Breast epithelium (tissue), 4 donors: ENCODE measurements at regions not wholly inside any gene's neighbourhood (a gene's known extent, or its start where the extent isn't known, plus 50 kb on each side); places are given as distances from the start of the nearest gene placed in this dataset.
A peak's percentile ranks its signal among the peaks of the same experiment; 100 is the strongest.

Experiments
- DNase-seq, 2 donors: peaks; one replicate each; pipeline ENCODE4 v3.0.0-alpha.2; 2019; ENCODE audit warnings: low spot score in 2 of 2
- H3K27ac ChIP-seq, 2 donors: fragments of 200-600 bp; sonication (generic) in 1 of 2; one replicate each; pipeline ENCODE4 v1.5.1; 2016 to 2019; ENCODE audit warnings: mild to moderate bottlenecking in 1 of 2
- H3K27me3 ChIP-seq, 2 donors: fragments of 200-600 bp; sonication (generic) in 1 of 2; one replicate each; pipeline versions ENCODE4 v1.5.1 to v1.6.0; 2017 to 2019; ENCODE audit warnings: control low read depth in 1 of 2, mild to moderate bottlenecking in 1 of 2
- H3K36me3 ChIP-seq: fragments of 200-600 bp; one replicate; pipeline ENCODE4 v1.5.1; 2019
- H3K4me1 ChIP-seq, 2 donors: fragments of 200-600 bp; sonication (generic); one replicate each; pipeline ENCODE4 v1.5.1; 2016 to 2019; ENCODE audit warnings: control low read depth in 1 of 2
- H3K4me3 ChIP-seq, 3 donors: fragments of 200-600 bp; sonication (generic); 1 replicate in 2 of 3; 2 replicates in 1 of 3; pipeline ENCODE4 v1.5.1; 2016 to 2019; ENCODE audit warnings: mild to moderate bottlenecking in 3 of 3, moderate library complexity in 2 of 3
- H3K9me3 ChIP-seq, 2 donors: fragments of 200-600 bp; sonication (generic) in 1 of 2; one replicate each; pipeline ENCODE4 v1.5.1; 2016 to 2019; ENCODE audit warnings: control low read depth in 1 of 2
- POLR2A ChIP-seq: fragments of 450-650 bp; IDR thresholded peaks from one replicate; pipeline ENCODE4 v1.6.1; 2016; ENCODE audit warnings: antibody characterized with exemption, mild to moderate bottlenecking, moderate library complexity
- POLR2AphosphoS5 ChIP-seq, 3 donors: sonication (generic); formaldehyde crosslinking; IDR thresholded peaks; one replicate each; pipeline ENCODE4 v1.6.1; 2017; ENCODE audit warnings: antibody characterized with exemption in 3 of 3
- intact Hi-C: fragments of 100-400 bp; cut with DNase I; formaldehyde crosslinking; loops from one replicate; pipeline ENCODE4 v1.15.1; 2023; ENCODE audit warnings: low total_unique reads
- TF ChIP-seq, protein P1 (sequence below), 3 donors: fragments of 450-650 bp; IDR thresholded peaks; one replicate each; pipeline ENCODE4 v1.5.1; 2016 to 2017; ENCODE audit warnings: antibody characterized with exemption in 3 of 3, mild to moderate bottlenecking in 3 of 3, moderate library complexity in 3 of 3

DNA sequence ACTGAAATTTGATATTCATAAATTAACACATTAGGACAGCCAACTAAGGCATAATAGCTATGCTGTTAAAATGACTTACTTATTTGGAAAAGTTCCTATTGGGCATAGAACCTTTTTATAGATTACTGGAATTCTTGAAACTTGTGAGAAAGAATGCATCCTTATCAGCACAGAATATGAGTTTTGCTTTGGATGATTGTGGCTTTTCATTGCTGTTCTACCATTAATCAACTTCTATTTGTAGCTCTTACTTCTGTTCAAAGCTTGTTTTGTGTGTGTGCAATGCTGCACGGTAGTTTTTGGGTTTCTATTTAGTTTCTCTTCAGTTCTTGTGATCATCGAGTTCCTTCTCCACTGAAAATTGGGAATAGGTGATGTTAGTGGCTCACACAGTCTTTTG lies 152.4 kb upstream of the PELI2 start:
- intact Hi-C loops, result no loop called here
- H3K27me3 ChIP-seq, result no peaks in the 10 kb centered on the region
- no peaks in the 10 kb centered on the region for H3K4me1 ChIP-seq
- H3K36me3 ChIP-seq, result no peaks in the 10 kb centered on the region
- no peak for DNase-seq
- no peaks in the 10 kb centered on the region for H3K9me3 ChIP-seq
- no peak overlapping the region for H3K4me3 ChIP-seq
- H3K27ac ChIP-seq, result no peak overlapping the region
- TF ChIP-seq POLR2AphosphoS5 (IDR thresholded peaks at IDR 0.05) (no peak), POLR2A (no peak)
- TF ChIP-seq, protein P1, sequence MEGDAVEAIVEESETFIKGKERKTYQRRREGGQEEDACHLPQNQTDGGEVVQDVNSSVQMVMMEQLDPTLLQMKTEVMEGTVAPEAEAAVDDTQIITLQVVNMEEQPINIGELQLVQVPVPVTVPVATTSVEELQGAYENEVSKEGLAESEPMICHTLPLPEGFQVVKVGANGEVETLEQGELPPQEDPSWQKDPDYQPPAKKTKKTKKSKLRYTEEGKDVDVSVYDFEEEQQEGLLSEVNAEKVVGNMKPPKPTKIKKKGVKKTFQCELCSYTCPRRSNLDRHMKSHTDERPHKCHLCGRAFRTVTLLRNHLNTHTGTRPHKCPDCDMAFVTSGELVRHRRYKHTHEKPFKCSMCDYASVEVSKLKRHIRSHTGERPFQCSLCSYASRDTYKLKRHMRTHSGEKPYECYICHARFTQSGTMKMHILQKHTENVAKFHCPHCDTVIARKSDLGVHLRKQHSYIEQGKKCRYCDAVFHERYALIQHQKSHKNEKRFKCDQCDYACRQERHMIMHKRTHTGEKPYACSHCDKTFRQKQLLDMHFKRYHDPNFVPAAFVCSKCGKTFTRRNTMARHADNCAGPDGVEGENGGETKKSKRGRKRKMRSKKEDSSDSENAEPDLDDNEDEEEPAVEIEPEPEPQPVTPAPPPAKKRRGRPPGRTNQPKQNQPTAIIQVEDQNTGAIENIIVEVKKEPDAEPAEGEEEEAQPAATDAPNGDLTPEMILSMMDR (IDR thresholded peaks at IDR 0.05), result no peak

DNA sequence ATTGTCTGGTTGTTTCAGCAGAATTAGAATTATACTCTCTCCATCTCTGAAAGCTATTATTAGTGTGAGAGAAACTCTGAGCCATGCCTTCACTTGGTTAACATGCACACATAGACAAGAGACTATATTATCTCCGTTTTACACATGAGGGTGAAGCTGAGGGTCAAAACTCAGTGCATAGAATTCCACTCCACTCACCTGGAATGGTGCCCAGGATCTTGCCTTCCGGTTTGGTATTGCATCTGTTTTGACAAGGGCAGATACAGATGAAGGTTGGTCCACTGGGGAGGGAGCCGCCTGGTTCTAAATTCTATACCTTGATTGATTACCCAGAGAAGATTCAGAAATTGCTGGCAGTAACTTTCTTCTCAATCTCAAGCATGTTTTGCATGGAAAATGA lies 149.5 kb upstream of the PELI2 start:
- no peaks in the 10 kb centered on the region for H3K9me3 ChIP-seq
- intact Hi-C loops, result no loop called here

DNA sequence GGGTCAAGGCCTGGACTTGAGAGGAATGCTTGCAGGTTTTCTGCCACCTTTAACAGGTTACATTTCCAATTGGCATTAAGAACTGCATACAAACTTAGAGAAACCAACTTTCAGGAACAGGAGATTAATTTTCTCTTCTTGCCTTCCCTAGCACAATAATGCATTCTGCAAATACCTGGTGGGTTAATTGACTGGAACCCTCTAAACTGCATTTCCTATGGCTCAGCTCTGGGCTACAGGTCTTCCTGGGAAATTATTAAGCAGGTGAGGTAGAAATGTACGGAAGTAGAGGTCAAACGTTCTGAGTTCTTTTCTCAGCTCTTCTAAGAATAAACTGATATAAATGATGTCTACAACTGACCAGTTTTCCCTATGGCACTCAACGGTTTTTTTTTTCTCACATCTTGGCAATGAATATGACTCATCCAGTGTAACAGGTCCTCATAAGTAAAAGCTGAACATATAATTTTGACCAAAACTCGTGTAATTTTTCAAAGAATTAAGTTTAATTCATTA lies 144.9 kb upstream of the PELI2 start:
- DNase-seq, result no peak
- intact Hi-C loops, result no loop called here
- Histone ChIP-seq H3K4me3 (no peak overlapping the region), H3K9me3 (no peaks in the 10 kb centered on the region), H3K27me3 (no peaks in the 10 kb centered on the region), H3K4me1 (peaks cover 0 to 9% of the 10 kb centered on the region in 2 donors), H3K27ac (no peak overlapping the region), H3K36me3 (no peaks in the 10 kb centered on the region)
- TF ChIP-seq, protein P1 (IDR thresholded peaks at IDR 0.05), result no peak
- TF ChIP-seq POLR2A (no peak), POLR2AphosphoS5 (IDR thresholded peaks at IDR 0.05) (no peak)

More for the DNA sequence above, 149.5 kb upstream of the PELI2 start:
- no peak overlapping the region for H3K27ac ChIP-seq
- TF ChIP-seq, protein P1 (IDR thresholded peaks at IDR 0.05), result no peak
- TF ChIP-seq POLR2A, result no peak
- no peak for DNase-seq
- H3K4me3 ChIP-seq, result no peak overlapping the region
- no peaks in the 10 kb centered on the region for H3K4me1 ChIP-seq
- no peaks in the 10 kb centered on the region for H3K27me3 ChIP-seq
- H3K36me3 ChIP-seq, result no peaks in the 10 kb centered on the region

DNA sequence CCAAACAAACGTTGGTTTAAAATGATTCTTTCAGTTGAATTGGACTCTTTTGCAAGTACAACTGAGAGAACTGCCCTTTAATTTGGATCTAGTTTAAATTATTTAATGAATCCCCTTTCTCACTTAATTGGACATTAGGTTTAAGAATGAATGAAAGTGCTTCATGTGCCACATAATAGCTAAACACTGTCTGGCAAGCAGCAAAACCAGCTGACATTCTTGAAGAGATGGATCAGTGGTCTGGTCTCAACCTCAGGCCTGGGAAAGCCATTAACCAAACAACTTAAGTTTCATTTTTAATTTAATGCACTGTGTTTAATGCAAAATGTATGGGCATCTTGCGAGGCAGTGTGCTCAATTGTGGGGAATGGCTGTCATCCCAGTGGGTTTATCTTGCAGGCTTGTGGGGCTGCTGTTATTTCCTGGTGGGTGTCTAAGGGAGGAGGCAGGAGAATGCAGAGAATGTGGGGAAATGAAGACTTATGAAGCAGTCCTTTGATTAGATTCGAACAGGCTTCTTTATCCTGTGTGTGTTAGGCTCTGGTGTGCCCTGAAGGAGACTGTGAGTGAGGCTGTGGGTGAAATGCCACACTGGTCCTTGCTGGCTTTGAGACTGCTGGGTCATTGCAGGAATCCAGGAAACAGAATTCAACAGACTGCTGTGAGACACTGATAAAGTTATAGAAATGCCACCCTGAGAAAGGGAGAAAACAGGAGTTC lies 144.1 kb upstream of the PELI2 start:
- Histone ChIP-seq H3K27ac (peak overlapping the region in 1 of 2 donors; percentile 11), H3K36me3 (no peaks in the 10 kb centered on the region), H3K4me3 (no peak overlapping the region), H3K27me3 (no peaks in the 10 kb centered on the region), H3K9me3 (no peaks in the 10 kb centered on the region), H3K4me1 (peaks cover 0 to 9% of the 10 kb centered on the region in 2 donors)
- intact Hi-C loops, result no loop called here
- TF ChIP-seq POLR2A (no peak), POLR2AphosphoS5 (IDR thresholded peaks at IDR 0.05) (no peak)
- TF ChIP-seq, protein P1 (IDR thresholded peaks at IDR 0.05), result no peak
- DNase-seq, result no peak

DNA sequence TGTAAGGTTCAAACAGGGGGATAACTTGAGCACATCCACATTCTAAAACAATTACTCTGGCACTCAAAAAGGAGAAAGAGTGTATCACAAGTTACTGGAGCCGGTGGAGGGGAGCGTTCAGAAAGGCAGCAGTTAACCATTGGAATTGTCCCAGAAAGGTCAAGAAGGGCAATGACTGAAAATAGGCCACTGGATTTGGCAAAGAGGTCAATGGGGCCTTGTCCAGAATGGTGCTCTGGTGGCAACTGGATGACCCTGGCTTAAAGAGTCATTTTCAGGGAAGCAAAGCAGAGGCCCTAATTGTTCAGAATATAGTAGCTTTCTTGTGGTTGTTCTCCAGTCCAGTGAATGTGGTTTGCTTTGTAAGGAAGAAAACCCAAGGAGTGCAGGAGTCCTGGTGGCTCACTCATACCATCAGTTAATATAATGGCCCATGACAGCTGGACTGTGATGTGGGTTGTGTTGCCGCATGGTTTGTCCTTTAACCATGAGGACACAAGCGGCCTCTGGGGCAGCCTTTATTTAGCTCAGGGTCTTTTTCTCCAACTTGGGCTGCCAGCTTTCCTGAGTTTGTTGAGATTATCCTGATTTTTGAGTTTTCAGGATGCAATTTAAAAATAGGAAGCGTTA lies 142.8 kb upstream of the PELI2 start:
- H3K36me3 ChIP-seq, result no peaks in the 10 kb centered on the region
- TF ChIP-seq POLR2AphosphoS5 (IDR thresholded peaks at IDR 0.05), result no peak
- no peak for TF ChIP-seq POLR2A
- TF ChIP-seq, protein P1 (IDR thresholded peaks at IDR 0.05), result no peak
- no peaks in the 10 kb centered on the region for H3K9me3 ChIP-seq
- no peak for DNase-seq
- H3K27ac ChIP-seq, result peak overlapping the region in 1 of 2 donors; percentile 0
- peaks cover 0 to 9% of the 10 kb centered on the region in 2 donors for H3K4me1 ChIP-seq
- H3K4me3 ChIP-seq, result no peak overlapping the region
- H3K27me3 ChIP-seq, result no peaks in the 10 kb centered on the region
- intact Hi-C loops, result no loop called here
